WERI-Rb-1 (cell line): ENCODE measurements at regions not wholly inside any gene's neighbourhood (a gene's known extent, or its start where the extent isn't known, plus 50 kb on each side); places are given as distances from the start of the nearest gene placed in this dataset.
"Not testable (repeated sequence)": the region's sequence is repeated elsewhere in the genome, so short reads cannot be mapped to it uniquely, and the experiment has no call there.

ENCODE experiments used
- DNase-seq: peaks from one replicate; pipeline ENCODE4 v3.0.0-alpha.2; 2020
- H3K27ac ChIP-seq: fragments of 250-450 bp; sonication (Bioruptor Pico); 2 replicates; pipeline ENCODE4 v1.5.1; 2020; ENCODE audit warnings: mild to moderate bottlenecking, moderate library complexity
- H3K27me3 ChIP-seq: fragments of 250-450 bp; sonication (Bioruptor Pico); 2 replicates; pipeline ENCODE4 v1.5.1; 2021; ENCODE audit warnings: mild to moderate bottlenecking, low read depth, moderate library complexity; ENCODE audit not compliant: insufficient read depth, severe bottlenecking
- H3K36me3 ChIP-seq: fragments of 250-450 bp; sonication (Bioruptor Pico); 2 replicates; pipeline ENCODE4 v1.5.1; 2020; ENCODE audit warnings: mild to moderate bottlenecking, moderate library complexity
- H3K4me3 ChIP-seq: 2 replicates; pipeline ENCODE4 v1.5.1; 2011; ENCODE audit warnings: low read depth, mild to moderate bottlenecking, control low read depth, low read length
- H3K9me3 ChIP-seq: fragments of 250-450 bp; sonication (Bioruptor Pico); 2 replicates; pipeline ENCODE4 v1.5.1; 2021; ENCODE audit warnings: mild to moderate bottlenecking, moderate library complexity; ENCODE audit not compliant: severe bottlenecking
- CTCF ChIP-seq: IDR thresholded peaks from 2 replicates; pipeline ENCODE4 v1.5.1; 2011; ENCODE audit warnings: low read depth, mild to moderate bottlenecking, control low read depth, inconsistent platforms, low read length

GRCh38 chr3:197407053-197407452 lies 108.6 kb upstream of the DLG1 start:
- TF ChIP-seq CTCF, result no peak
- no peaks in the 10 kb centered on the region for H3K27me3 ChIP-seq
- H3K9me3 ChIP-seq, result no peaks in the 10 kb centered on the region
- H3K27ac ChIP-seq, result no peak overlapping the region
- H3K36me3 ChIP-seq, result no peaks in the 10 kb centered on the region
- DNase-seq, result no peak
- no peak overlapping the region for H3K4me3 ChIP-seq

GRCh38 chr3:197406266-197406665 lies 107.9 kb upstream of the DLG1 start:
- Histone ChIP-seq H3K27ac (no peak overlapping the region), H3K36me3 (no peaks in the 10 kb centered on the region), H3K9me3 (no peaks in the 10 kb centered on the region), H3K4me3 (no peak overlapping the region), H3K27me3 (no peaks in the 10 kb centered on the region)
- no peak for TF ChIP-seq CTCF
- no peak for DNase-seq

GRCh38 chr3:197404754-197405153 lies 106.3 kb upstream of the DLG1 start:
- no peaks in the 10 kb centered on the region for H3K36me3 ChIP-seq

GRCh38 chr3:197404030-197404429 lies 105.6 kb upstream of the DLG1 start:
- Histone ChIP-seq H3K27ac (no peak overlapping the region), H3K4me3 (no peak overlapping the region), H3K36me3 (no peaks in the 10 kb centered on the region), H3K27me3 (no peaks in the 10 kb centered on the region), H3K9me3 (no peaks in the 10 kb centered on the region)
- no peak for DNase-seq
- no peak for TF ChIP-seq CTCF

More at GRCh38 chr3:197404754-197405153, 106.3 kb upstream of the DLG1 start:
- DNase-seq, result no peak
- no peak for TF ChIP-seq CTCF
- Histone ChIP-seq H3K4me3 (no peak overlapping the region), H3K27ac (no peak overlapping the region), H3K27me3 (no peaks in the 10 kb centered on the region), H3K9me3 (no peaks in the 10 kb centered on the region)

- H3K27me3 ChIP-seq, H3K9me3 ChIP-seq, H3K27ac ChIP-seq, DNase-seq, H3K36me3 ChIP-seq, H3K4me3 ChIP-seq: not testable (repeated sequence)
Observed at GRCh38 chr3:197402401-197402800, 104.0 kb upstream of the DLG1 start.

- no peak overlapping the region for H3K4me3 ChIP-seq
- no peaks in the 10 kb centered on the region for H3K36me3 ChIP-seq
- DNase-seq, result no peak
- H3K27ac ChIP-seq, result no peak overlapping the region
- H3K9me3 ChIP-seq, result no peaks in the 10 kb centered on the region
- H3K27me3 ChIP-seq, result no peaks in the 10 kb centered on the region
- TF ChIP-seq CTCF, result no peak
Observed at GRCh38 chr3:197399486-197399885, 101.1 kb upstream of the DLG1 start.
